A673 (cell line): ENCODE measurements at regions not wholly inside any gene's neighbourhood (a gene's known extent, or its start where the extent isn't known, plus 50 kb on each side); places are given as distances from the start of the nearest gene placed in this dataset.

ENCODE experiments used
- CTCF ChIP-seq: fragments of 300-800, 200-600 bp; sonication (generic); conservative IDR thresholded peaks from 2 replicates; pipeline ENCODE4 v1.5.1; 2017; ENCODE audit warnings: low read depth, mild to moderate bottlenecking, antibody characterized with exemption, low read length, moderate library complexity, mixed read lengths
- EZH2 ChIP-seq: fragments of 200-600 bp; sonication (generic); IDR thresholded peaks from 2 replicates; pipeline ENCODE4 v1.6.1; 2017; ENCODE audit warnings: borderline replicate concordance, low read depth, mild to moderate bottlenecking, mixed read lengths, antibody characterized with exemption, low read length; ENCODE audit not compliant: poor library complexity, severe bottlenecking

- TF ChIP-seq CTCF (no peak), EZH2 (no peak)
Observed at GRCh38 chr4:124433044-124433443, 279.5 kb downstream of the ANKRD50 start.
